OCI-LY1 (cell line): ENCODE measurements at regions not wholly inside any gene's neighbourhood (a gene's known extent, or its start where the extent isn't known, plus 50 kb on each side); places are given as distances from the start of the nearest gene placed in this dataset.

ENCODE experiments used
- H2AFZ ChIP-seq: fragments of 200-600 bp; sonication (generic), shearing (Covaris generic); 2 replicates; pipeline ENCODE4 v1.6.0; 2014; ENCODE audit warnings: antibody characterized with exemption, mild to moderate bottlenecking, low read length
- H3F3A ChIP-seq: fragments of 200-600 bp; sonication (generic), shearing (Covaris generic); 2 replicates; pipeline ENCODE4 v1.6.0; 2014; ENCODE audit warnings: mild to moderate bottlenecking, antibody characterized with exemption, low read length, moderate library complexity; ENCODE audit not compliant: insufficient read depth
- H3K27ac ChIP-seq: fragments of 200-600 bp; sonication (generic); 2 replicates; pipeline ENCODE4 v1.5.1; 2014; ENCODE audit warnings: low read length, mixed run types, mild to moderate bottlenecking, low read depth; ENCODE audit not compliant: poor library complexity, severe bottlenecking
- H3K27me3 ChIP-seq: fragments of 200-600 bp; sonication (generic); 2 replicates; pipeline ENCODE4 v1.6.0; 2014; ENCODE audit warnings: antibody characterized with exemption, mild to moderate bottlenecking, low read length, moderate library complexity; ENCODE audit not compliant: insufficient read depth
- H3K36me3 ChIP-seq: fragments of 200-600 bp; sonication (generic); 2 replicates; pipeline ENCODE4 v1.6.1; 2014; ENCODE audit warnings: mild to moderate bottlenecking, antibody characterized with exemption, low read length, moderate library complexity, mixed read lengths; ENCODE audit not compliant: insufficient read depth
- H3K4me1 ChIP-seq: fragments of 200-600 bp; sonication (generic); 2 replicates; pipeline ENCODE4 v1.5.1; 2014; ENCODE audit warnings: mild to moderate bottlenecking, low read length, moderate library complexity; ENCODE audit not compliant: insufficient read depth, severe bottlenecking
- H3K4me2 ChIP-seq: fragments of 200-600 bp; sonication (generic), shearing (Covaris generic); 2 replicates; pipeline ENCODE4 v1.6.1; 2014; ENCODE audit warnings: low read length
- H3K4me3 ChIP-seq: fragments of 200-600 bp; sonication (generic); 2 replicates; pipeline ENCODE4 v1.5.1; 2014; ENCODE audit warnings: low read length, low read depth, mild to moderate bottlenecking, mixed read lengths; ENCODE audit not compliant: poor library complexity, severe bottlenecking
- H3K79me2 ChIP-seq: fragments of 200-600 bp; shearing (Covaris generic); 2 replicates; pipeline ENCODE4 v1.6.1; 2016; ENCODE audit warnings: mixed run types, low read length, mixed read lengths; ENCODE audit not compliant: insufficient read depth
- H3K9ac ChIP-seq: fragments of 200-600 bp; sonication (generic), shearing (Covaris generic); 2 replicates; pipeline ENCODE4 v1.6.1; 2014; ENCODE audit warnings: mild to moderate bottlenecking, low read length, mixed read lengths
- H3K9me2 ChIP-seq: fragments of 200-600 bp; sonication (generic), shearing (Covaris generic); 2 replicates; pipeline ENCODE4 v1.6.1; 2014; ENCODE audit warnings: low read depth, mild to moderate bottlenecking, low read length, mixed read lengths
- H3K9me3 ChIP-seq: fragments of 200-600 bp; shearing (Covaris generic); 2 replicates; pipeline ENCODE4 v1.6.1; 2014; ENCODE audit warnings: low read length, mixed read lengths
- H4K20me1 ChIP-seq: fragments of 200-600 bp; sonication (generic), shearing (Covaris generic); 2 replicates; pipeline ENCODE4 v1.6.0; 2016; ENCODE audit warnings: mild to moderate bottlenecking, low read length; ENCODE audit not compliant: insufficient read depth
- CTCF ChIP-seq: fragments of 200-600 bp; sonication (generic), shearing (Covaris generic); IDR thresholded peaks from 2 replicates; pipeline ENCODE4 v1.5.1; 2017; ENCODE audit warnings: mild to moderate bottlenecking, antibody characterized with exemption, low read length, moderate library complexity, mixed read lengths
- EZH2 ChIP-seq: fragments of 200-600 bp; sonication (generic), shearing (Covaris generic); IDR thresholded peaks from 2 replicates; pipeline ENCODE4 v1.8.0; 2017; ENCODE audit warnings: borderline replicate concordance, mixed run types, mild to moderate bottlenecking, antibody characterized with exemption, low read length, moderate library complexity, mixed read lengths

DNA sequence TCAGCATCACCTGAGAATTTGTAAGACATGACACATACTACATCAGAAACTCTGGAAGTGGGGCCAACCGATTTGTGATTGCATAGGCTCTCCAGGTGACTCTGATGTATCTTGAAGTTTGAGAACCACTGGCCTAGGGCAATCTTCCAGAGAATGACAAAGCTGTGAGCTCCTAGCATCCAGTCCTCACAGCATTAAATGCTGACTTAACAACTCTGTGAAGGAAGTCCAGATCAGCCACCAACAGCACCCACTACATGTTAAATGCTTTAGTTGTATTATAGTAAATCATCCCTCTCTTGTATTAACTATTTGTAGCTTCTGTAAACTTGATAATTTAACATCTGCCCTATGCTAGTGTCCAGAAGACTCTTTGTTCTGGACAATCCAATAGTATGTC lies 636.5 kb upstream of the STEAP1 start:
- no peaks in the 10 kb centered on the region for H3K4me1 ChIP-seq
- no peak for TF ChIP-seq EZH2
- no peak for TF ChIP-seq CTCF
- H4K20me1 ChIP-seq, result no peaks in the 10 kb centered on the region

DNA sequence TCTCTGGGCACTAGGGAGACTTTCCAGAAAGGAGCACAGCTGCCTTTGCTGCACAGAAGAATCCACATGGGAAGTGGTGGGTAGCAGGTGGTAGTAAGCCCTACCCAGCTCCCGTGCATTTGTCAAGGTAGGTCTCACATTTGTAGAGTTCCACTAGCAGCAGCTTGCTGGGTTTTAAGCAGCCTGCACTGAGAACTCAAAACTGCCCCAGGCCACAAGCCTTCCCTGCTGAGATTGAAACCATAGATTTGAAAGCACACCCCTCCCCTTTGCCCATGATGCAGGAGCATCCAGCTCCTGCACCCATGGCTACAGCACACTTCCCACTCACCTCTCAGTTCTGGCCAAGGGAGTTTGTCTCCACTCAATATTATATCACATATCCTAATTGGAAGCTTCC lies 604.5 kb upstream of the STEAP1 start:
- Histone ChIP-seq H3F3A (no peaks in the 10 kb centered on the region), H3K4me2 (no peak overlapping the region), H3K9me3 (no peaks in the 10 kb centered on the region), H3K27ac (no peak overlapping the region), H3K4me3 (no peak overlapping the region), H3K36me3 (no peaks in the 10 kb centered on the region), H2AFZ (no peak overlapping the region), H4K20me1 (no peaks in the 10 kb centered on the region), H3K4me1 (no peaks in the 10 kb centered on the region), H3K9me2 (no peaks in the 10 kb centered on the region; the same call in 1 of the 2 replicates), H3K27me3 (no peaks in the 10 kb centered on the region), H3K79me2 (no peaks in the 10 kb centered on the region), H3K9ac (no peak overlapping the region)
- no peak for TF ChIP-seq EZH2
- no peak for TF ChIP-seq CTCF

More for the DNA sequence above, 636.5 kb upstream of the STEAP1 start:
- H2AFZ ChIP-seq, result no peak overlapping the region
- no peaks in the 10 kb centered on the region for H3K27me3 ChIP-seq
- H3K4me3 ChIP-seq, result no peak overlapping the region
- H3K9me3 ChIP-seq, result no peaks in the 10 kb centered on the region
- no peaks in the 10 kb centered on the region for H3K36me3 ChIP-seq
- H3K9ac ChIP-seq, result no peak overlapping the region
- no peak overlapping the region for H3K4me2 ChIP-seq
- no peaks in the 10 kb centered on the region for H3K79me2 ChIP-seq
- no peak overlapping the region for H3K27ac ChIP-seq
- H3K9me2 ChIP-seq, result no peaks in the 10 kb centered on the region
- no peaks in the 10 kb centered on the region for H3F3A ChIP-seq

GRCh38 chr7:89554209-89554608 lies 600.1 kb upstream of the STEAP1 start:
- H2AFZ ChIP-seq, result no peak overlapping the region
- no peak overlapping the region for H3K4me2 ChIP-seq
- H4K20me1 ChIP-seq, result no peaks in the 10 kb centered on the region
- H3K9ac ChIP-seq, result no peak overlapping the region
- no peaks in the 10 kb centered on the region for H3F3A ChIP-seq
- no peak overlapping the region for H3K4me3 ChIP-seq
- no peaks in the 10 kb centered on the region for H3K27me3 ChIP-seq
- H3K79me2 ChIP-seq, result no peaks in the 10 kb centered on the region
- H3K36me3 ChIP-seq, result no peaks in the 10 kb centered on the region
- no peaks in the 10 kb centered on the region for H3K9me3 ChIP-seq
- H3K27ac ChIP-seq, result no peak overlapping the region
- H3K9me2 ChIP-seq, result no peaks in the 10 kb centered on the region; the same call in 1 of the 2 replicates
- TF ChIP-seq EZH2, result no peak
- no peak for TF ChIP-seq CTCF
- no peaks in the 10 kb centered on the region for H3K4me1 ChIP-seq
